ENCODE measurements at regions not wholly inside any gene's neighbourhood (a gene's known extent, or its start where the extent isn't known, plus 50 kb on each side); places are given as distances from the start of the nearest gene placed in this dataset.

DNA sequence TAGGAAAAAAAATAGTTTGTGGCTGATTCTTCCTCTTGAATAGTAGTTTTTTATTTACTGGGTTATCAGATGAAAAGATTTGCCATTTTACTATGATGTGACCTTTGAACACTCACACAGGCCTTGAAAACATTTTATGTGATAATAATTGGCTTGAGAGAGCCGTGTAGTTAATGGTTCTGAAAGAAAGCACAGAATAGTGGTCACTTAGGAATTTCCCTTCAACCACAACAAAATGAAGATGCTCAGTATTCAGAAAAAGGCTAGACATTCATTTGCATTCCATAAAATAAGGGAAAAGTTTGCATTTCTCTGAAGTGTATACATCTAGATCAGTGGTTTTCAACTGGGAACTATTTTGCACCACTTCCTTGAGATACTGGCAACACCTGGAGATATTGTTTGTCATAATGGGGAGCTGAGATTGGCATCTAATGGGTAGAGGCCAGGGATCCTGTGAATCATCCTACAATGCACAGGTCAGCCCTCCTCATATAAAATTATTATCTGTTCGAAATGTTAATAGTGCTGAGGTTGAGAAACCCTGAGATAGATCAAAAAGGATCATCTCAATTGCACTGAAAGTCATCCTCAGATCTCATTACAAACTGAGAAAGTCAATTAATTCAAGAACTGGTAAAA is 446.4 kb upstream of the CCNG1 start:
- TF ChIP-seq, protein P1, sequence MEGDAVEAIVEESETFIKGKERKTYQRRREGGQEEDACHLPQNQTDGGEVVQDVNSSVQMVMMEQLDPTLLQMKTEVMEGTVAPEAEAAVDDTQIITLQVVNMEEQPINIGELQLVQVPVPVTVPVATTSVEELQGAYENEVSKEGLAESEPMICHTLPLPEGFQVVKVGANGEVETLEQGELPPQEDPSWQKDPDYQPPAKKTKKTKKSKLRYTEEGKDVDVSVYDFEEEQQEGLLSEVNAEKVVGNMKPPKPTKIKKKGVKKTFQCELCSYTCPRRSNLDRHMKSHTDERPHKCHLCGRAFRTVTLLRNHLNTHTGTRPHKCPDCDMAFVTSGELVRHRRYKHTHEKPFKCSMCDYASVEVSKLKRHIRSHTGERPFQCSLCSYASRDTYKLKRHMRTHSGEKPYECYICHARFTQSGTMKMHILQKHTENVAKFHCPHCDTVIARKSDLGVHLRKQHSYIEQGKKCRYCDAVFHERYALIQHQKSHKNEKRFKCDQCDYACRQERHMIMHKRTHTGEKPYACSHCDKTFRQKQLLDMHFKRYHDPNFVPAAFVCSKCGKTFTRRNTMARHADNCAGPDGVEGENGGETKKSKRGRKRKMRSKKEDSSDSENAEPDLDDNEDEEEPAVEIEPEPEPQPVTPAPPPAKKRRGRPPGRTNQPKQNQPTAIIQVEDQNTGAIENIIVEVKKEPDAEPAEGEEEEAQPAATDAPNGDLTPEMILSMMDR (IDR thresholded peaks at IDR 0.05) = no peak
- no peak for TF ChIP-seq POLR2A (IDR thresholded peaks at IDR 0.05; ENCODE audit: low read depth)
